Stomach (tissue), 8 donors: ENCODE measurements at regions not wholly inside any gene's neighbourhood (a gene's known extent, or its start where the extent isn't known, plus 50 kb on each side); places are given as distances from the start of the nearest gene placed in this dataset.

Source experiments
- DNase-seq, 2 donors: peaks; one replicate each; pipeline versions ENCODE4 v3.0.0 to v3.0.0-alpha.2; 2013 to 2019
- H3K27ac ChIP-seq, 5 donors: fragments of 200-600 bp in 4 of 5; sonication (generic) in 4 of 5; one replicate each; pipeline ENCODE4 v1.5.1; 2013 to 2019; ENCODE audit warnings: mild to moderate bottlenecking in 1 of 5, moderate library complexity in 1 of 5
- H3K27me3 ChIP-seq, 3 donors: fragments of 200-600 bp; sonication (generic); one replicate each; pipeline ENCODE4 v1.5.1; 2017 to 2019; ENCODE audit warnings: mixed run types in 1 of 3
- H3K36me3 ChIP-seq, 4 donors: fragments of 200-600 bp; sonication (generic); 1 replicate in 3 of 4; 2 replicates in 1 of 4; pipeline ENCODE4 v1.5.1; 2016 to 2019
- H3K4me1 ChIP-seq, 4 donors: fragments of 200-600 bp; sonication (generic); one replicate each; pipeline ENCODE4 v1.5.1; 2016 to 2019
- H3K4me3 ChIP-seq, 4 donors: fragments of 200-600 bp; sonication (generic) in 3 of 4; one replicate each; pipeline ENCODE4 v1.5.1; 2016 to 2019; ENCODE audit warnings: mild to moderate bottlenecking in 1 of 4
- H3K9me3 ChIP-seq, 4 donors: fragments of 200-600 bp; sonication (generic); one replicate each; pipeline ENCODE4 v1.5.1; 2016 to 2019
- CTCF ChIP-seq, 7 experiments: fragments of 450-650 bp in 4 of 7; fragments of 200-600 bp in 3 of 7; sonication (generic) in 3 of 7; IDR thresholded peaks; one replicate each; pipeline ENCODE4 v1.5.1; 2016 to 2019; ENCODE audit warnings: antibody characterized with exemption in 7 of 7, control low read depth in 2 of 7, mild to moderate bottlenecking in 1 of 7
- EP300 ChIP-seq: sonication (generic); formaldehyde crosslinking; IDR thresholded peaks from one replicate; pipeline ENCODE4 v1.6.1; 2017; ENCODE audit warnings: antibody characterized with exemption
- POLR2A ChIP-seq, 4 donors: fragments of 450-650 bp; IDR thresholded peaks; one replicate each; pipeline ENCODE4 v1.6.1; 2016; ENCODE audit warnings: antibody characterized with exemption in 4 of 4, control low read depth in 2 of 4, mild to moderate bottlenecking in 1 of 4, moderate library complexity in 1 of 4
- POLR2AphosphoS5 ChIP-seq, 3 donors: sonication (generic); formaldehyde crosslinking; IDR thresholded peaks; one replicate each; pipeline ENCODE4 v1.6.1; 2016; ENCODE audit warnings: antibody characterized with exemption in 3 of 3
- WGBS, 5 donors: extraction: QIAGEN DNeasy Blood & Tissue Kit in 3 of 5; methylation state at CpG; one replicate each; pipeline versions ENCODE4 v1.1.5 to v1.1.7; 2013 to 2018; 5-methylcytosine and 5-hydroxymethylcytosine counted together
- intact Hi-C: fragments of 100-400 bp; cut with DNase I; formaldehyde crosslinking; loops from one replicate; pipeline ENCODE4 v1.15.1; 2023; ENCODE audit warnings: low total_unique reads
- donor health status: healthy with polysubstance abuse.
- donor health status: Bipolar disorder and iron deficiency.
- donor health status: healthy.

DNA sequence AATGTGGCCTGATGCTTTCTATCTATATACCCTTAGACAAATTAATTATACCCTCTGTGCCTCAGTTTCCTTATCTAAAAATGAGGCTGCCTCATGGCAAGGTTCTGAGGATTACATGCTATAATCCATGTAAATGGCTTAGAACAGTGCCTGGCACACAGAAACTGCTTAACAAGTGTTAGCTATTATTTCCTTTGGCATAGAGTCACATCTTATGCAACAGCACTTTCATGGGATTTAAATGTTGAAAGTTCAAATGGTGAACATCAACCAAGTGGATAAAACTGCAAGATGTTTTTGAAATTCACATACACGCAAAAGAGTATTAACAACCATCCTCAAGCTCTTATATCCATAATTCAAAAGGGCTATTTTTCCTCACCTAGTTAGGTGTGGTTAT, 202.8 kb upstream of the JAG1 start:
- H3K9me3 ChIP-seq, result peaks cover 0 to 5% (median 0%) of the 10 kb centered on the region in 4 donors
- no peaks in the 10 kb centered on the region for H3K36me3 ChIP-seq
- 44 to 81% (median 76%) methylated on average over 1 of the region's 1 CpG for WGBS, 5 donors
- DNase-seq, result no peak
- H3K4me1 ChIP-seq, result peaks cover 0 to 14% (median 0%) of the 10 kb centered on the region in 4 donors
- no peak for TF ChIP-seq POLR2A (IDR thresholded peaks at IDR 0.05)
- TF ChIP-seq CTCF (IDR thresholded peaks at IDR 0.05), result no peak
- TF ChIP-seq POLR2AphosphoS5 (IDR thresholded peaks at IDR 0.05), result peak in 1 of 3 donors; percentile 12
- no peak for TF ChIP-seq EP300
- intact Hi-C loops, result no loop called here
- H3K4me3 ChIP-seq, result no peak overlapping the region
- no peaks in the 10 kb centered on the region for H3K27me3 ChIP-seq
- no peak overlapping the region for H3K27ac ChIP-seq

- intact Hi-C loops, result no loop called here
- Histone ChIP-seq H3K27me3 (no peaks in the 10 kb centered on the region), H3K4me3 (no peak overlapping the region), H3K36me3 (no peaks in the 10 kb centered on the region), H3K9me3 (peaks cover 0 to 5% (median 0%) of the 10 kb centered on the region in 4 donors), H3K4me1 (peaks cover 0 to 14% (median 0%) of the 10 kb centered on the region in 4 donors), H3K27ac (no peak overlapping the region)
- no peak for DNase-seq
- WGBS, 5 donors, result 81 to 91% (median 86%) methylated on average over 3 of the region's 3 CpGs
- TF ChIP-seq CTCF (IDR thresholded peaks at IDR 0.05), result no peak
- no peak for TF ChIP-seq POLR2A (IDR thresholded peaks at IDR 0.05)
- TF ChIP-seq POLR2AphosphoS5 (IDR thresholded peaks at IDR 0.05), result no peak
- TF ChIP-seq EP300, result no peak
Measured at GRCh38 chr20:10877342-10877741, 203.5 kb upstream of the JAG1 start.

GRCh38 chr20:10883166-10883565, 209.4 kb upstream of the JAG1 start:
- intact Hi-C loops, result no loop called here

GRCh38 chr20:10893321-10893720, 219.5 kb upstream of the JAG1 start:
- H3K4me1 ChIP-seq, result no peaks in the 10 kb centered on the region
- TF ChIP-seq EP300, result no peak
- TF ChIP-seq POLR2A (IDR thresholded peaks at IDR 0.05), result no peak
- TF ChIP-seq POLR2AphosphoS5 (IDR thresholded peaks at IDR 0.05), result no peak
- no peak for TF ChIP-seq CTCF (IDR thresholded peaks at IDR 0.05)
- intact Hi-C loops, result no loop called here
- no peaks in the 10 kb centered on the region for H3K9me3 ChIP-seq
- no peak overlapping the region for H3K4me3 ChIP-seq
- DNase-seq, result no peak
- H3K27me3 ChIP-seq, result no peaks in the 10 kb centered on the region
- 89 to 96% (median 93%) methylated on average over 3 of the region's 3 CpGs for WGBS, 5 donors
- no peak overlapping the region for H3K27ac ChIP-seq
- no peaks in the 10 kb centered on the region for H3K36me3 ChIP-seq

More at GRCh38 chr20:10883166-10883565, 209.4 kb upstream of the JAG1 start:
- 81 to 89% (median 83%) methylated on average over 3 of the region's 3 CpGs for WGBS, 5 donors
- TF ChIP-seq CTCF (IDR thresholded peaks at IDR 0.05) (no peak), POLR2A (IDR thresholded peaks at IDR 0.05) (no peak), EP300 (no peak), POLR2AphosphoS5 (IDR thresholded peaks at IDR 0.05) (no peak)
- Histone ChIP-seq H3K27me3 (no peaks in the 10 kb centered on the region), H3K4me1 (no peaks in the 10 kb centered on the region), H3K4me3 (no peak overlapping the region), H3K27ac (no peak overlapping the region), H3K36me3 (no peaks in the 10 kb centered on the region), H3K9me3 (no peaks in the 10 kb centered on the region)
- DNase-seq, result no peak
